ENCODE measurements at regions not wholly inside any gene's neighbourhood (a gene's known extent, or its start where the extent isn't known, plus 50 kb on each side); places are given as distances from the start of the nearest gene placed in this dataset.

DNA sequence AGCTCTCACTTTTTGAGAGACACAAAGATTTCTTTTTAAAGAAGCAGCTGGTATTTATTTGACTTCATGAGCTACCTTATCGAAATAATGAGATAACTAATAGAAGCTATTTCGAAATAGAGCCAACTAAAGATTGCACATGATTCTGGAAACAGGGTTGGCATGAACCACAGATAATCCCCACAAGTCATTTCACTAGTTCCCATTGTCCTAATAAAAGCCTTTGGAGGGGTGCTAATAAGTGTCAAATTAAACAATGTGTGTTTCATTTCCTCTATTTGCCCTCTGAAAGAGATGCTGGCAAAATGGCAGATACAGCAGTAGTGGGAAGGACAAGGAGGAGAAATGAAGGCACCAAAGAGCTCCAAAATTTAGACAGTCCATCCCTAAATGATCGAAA, 78.6 kb upstream of the RIPOR2 start:
- Mint-ChIP-seq H3K27me3 (no peaks in the 10 kb centered on the region), H3K27ac (peak overlapping the region; percentile 80), H3K4me1 (peaks cover 61% of the 10 kb centered on the region), H3K4me3 (peak overlapping the region; percentile 48), H3K9me3 (ENCODE audit: insufficient read depth) (no peaks in the 10 kb centered on the region)
- Histone ChIP-seq H3K79me2 (ENCODE audit: control insufficient read depth, insufficient read depth, low read length) (peaks cover 99% of the 10 kb centered on the region), H2AFZ (ENCODE audit: insufficient read depth, low read depth, low read length, poor library complexity, severe bottlenecking) (peak overlapping the region; percentile 15), H3K4me3 (ENCODE audit: control extremely low read depth in 1 of 5, extremely low read depth in 1 of 5, insufficient read depth in 1 of 5, low read depth in 2 of 5, low read length in 4 of 5) (no peak overlapping the region), H3K9ac (ENCODE audit: low read length) (no peak overlapping the region), H3K4me1 (ENCODE audit: control insufficient read depth in 2 of 2, insufficient read depth in 2 of 2, low read length in 2 of 2) (peaks cover 52 to 64% of the 10 kb centered on the region in 2 donors), H3K27me3 (replicated peaks in 1 of 4; ENCODE audit: control extremely low read depth in 1 of 4, control insufficient read depth in 3 of 4, insufficient read depth in 4 of 4, low read length in 3 of 4) (no peaks in the 10 kb centered on the region), H3K9me3 (ENCODE audit: control extremely low read depth in 1 of 3, control insufficient read depth in 2 of 3, insufficient read depth in 1 of 3, low read length in 2 of 3) (no peaks in the 10 kb centered on the region), H4K20me1 (ENCODE audit: control insufficient read depth, insufficient read depth, low read length, poor library complexity, severe bottlenecking) (no peaks in the 10 kb centered on the region), H3K27ac (ENCODE audit: low read length in 2 of 2) (peak overlapping the region; percentile 55 to 86), H3K36me3 (replicated peaks in 1 of 2; ENCODE audit: control extremely low read depth in 1 of 2, control insufficient read depth in 1 of 2, extremely low read depth in 1 of 2, insufficient read depth in 2 of 2, low read length in 1 of 2) (no peaks in the 10 kb centered on the region), H3K4me2 (replicated peaks; ENCODE audit: low read depth, low read length, poor library complexity, severe bottlenecking) (peak overlapping the region; percentile 36)
- intact Hi-C loops (cut with micrococcal nuclease), result loop anchor here (1.0 kb wide), 1 partner anchor 8 kb away; no protein-coding TSS in a partner anchor
- 100% methylated on average over 1 of the region's 3 CpGs for WGBS (ENCODE audit: insufficient coverage)
- TF ChIP-seq CTCF (IDR thresholded peaks at IDR 0.05) (no peak), EZH2 (IDR thresholded peaks at IDR 0.05; ENCODE audit: borderline replicate concordance, insufficient read depth, low read depth, low read length, poor library complexity, severe bottlenecking) (no peak)
- POLR2A ChIA-PET, result interaction anchor here (0.7 to 1.6 kb wide), 8 partner anchors 23 to 154 kb away, joined by 3 to 9 read pairs (median 4); partner anchors contain the start of gene RIPOR2
- CTCF ChIA-PET, result interaction anchor here (0.7 to 10.5 kb wide), 17 partner anchors 9 to 433 kb away, joined by 3 to 216 read pairs (median 5); partner anchors contain the start of gene RIPOR2
- DNase-seq (peak; percentile 36), ATAC-seq (ENCODE audit: low read depth) (no peak)

DNA sequence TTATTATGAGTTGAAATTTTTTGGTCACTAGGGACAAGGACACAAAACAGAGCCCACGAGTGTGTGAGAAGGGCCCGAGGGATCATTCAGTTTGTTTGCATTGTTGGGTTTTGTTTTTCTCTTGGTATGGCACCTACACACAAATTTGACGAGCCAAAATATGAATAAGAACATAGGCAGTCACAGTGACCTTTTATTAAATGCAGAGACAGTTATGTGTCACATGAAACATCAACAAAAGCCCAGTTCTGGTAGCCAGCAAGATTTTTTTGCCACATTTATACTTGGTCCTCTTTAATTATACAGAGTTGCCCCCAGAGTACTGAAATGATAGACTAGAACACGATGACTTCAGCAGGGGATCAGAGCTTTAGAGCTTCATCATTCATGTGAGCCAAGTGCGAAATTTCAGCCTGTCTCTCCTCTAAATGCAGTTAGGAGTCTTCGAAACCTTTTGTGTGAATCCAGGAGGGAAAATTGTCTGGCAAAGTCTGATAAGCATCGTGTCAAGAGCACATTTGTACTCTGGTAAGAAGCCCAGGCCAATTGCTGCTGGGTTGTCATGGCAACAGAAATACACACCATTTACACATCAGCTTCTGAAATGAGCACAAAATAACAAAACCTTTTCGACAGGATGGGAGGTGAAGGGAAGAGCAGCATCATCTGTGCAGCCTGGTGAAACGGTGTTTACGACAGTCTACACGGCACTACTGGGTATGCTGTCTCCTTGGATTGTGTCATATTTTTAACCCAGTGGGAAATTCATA, 79.2 kb upstream of the RIPOR2 start:
- Histone ChIP-seq H3K4me3 (ENCODE audit: control extremely low read depth in 1 of 5, extremely low read depth in 1 of 5, insufficient read depth in 1 of 5, low read depth in 2 of 5, low read length in 4 of 5) (peak overlapping the region in 1 of 5 experiments; percentile 13), H3K9me3 (ENCODE audit: control extremely low read depth in 1 of 3, control insufficient read depth in 2 of 3, insufficient read depth in 1 of 3, low read length in 2 of 3) (no peaks in the 10 kb centered on the region), H3K4me1 (ENCODE audit: control insufficient read depth in 2 of 2, insufficient read depth in 2 of 2, low read length in 2 of 2) (peaks cover 47 to 58% of the 10 kb centered on the region in 2 donors), H4K20me1 (ENCODE audit: control insufficient read depth, insufficient read depth, low read length, poor library complexity, severe bottlenecking) (no peaks in the 10 kb centered on the region), H2AFZ (ENCODE audit: insufficient read depth, low read depth, low read length, poor library complexity, severe bottlenecking) (peak overlapping the region; percentile 18), H3K79me2 (ENCODE audit: control insufficient read depth, insufficient read depth, low read length) (peaks cover 94% of the 10 kb centered on the region), H3K27ac (ENCODE audit: low read length in 2 of 2) (peak overlapping the region; percentile 55 to 86), H3K4me2 (replicated peaks; ENCODE audit: low read depth, low read length, poor library complexity, severe bottlenecking) (peak overlapping the region; percentile 36), H3K36me3 (replicated peaks in 1 of 2; ENCODE audit: control extremely low read depth in 1 of 2, control insufficient read depth in 1 of 2, extremely low read depth in 1 of 2, insufficient read depth in 2 of 2, low read length in 1 of 2) (no peaks in the 10 kb centered on the region), H3K27me3 (replicated peaks in 1 of 4; ENCODE audit: control extremely low read depth in 1 of 4, control insufficient read depth in 3 of 4, insufficient read depth in 4 of 4, low read length in 3 of 4) (no peaks in the 10 kb centered on the region), H3K9ac (ENCODE audit: low read length) (peak overlapping the region; percentile 2)
- Mint-ChIP-seq H3K27me3 (no peaks in the 10 kb centered on the region), H3K27ac (peak overlapping the region; percentile 80), H3K9me3 (ENCODE audit: insufficient read depth) (no peaks in the 10 kb centered on the region), H3K4me3 (peak overlapping the region; percentile 48), H3K4me1 (peaks cover 57% of the 10 kb centered on the region)
- CTCF ChIA-PET, result interaction anchor here (0.7 to 10.5 kb wide), 14 partner anchors 11 to 433 kb away, joined by 3 to 216 read pairs (median 6); partner anchors contain the start of gene RIPOR2
- POLR2A ChIA-PET, result interaction anchor here (0.9 to 1.6 kb wide), 7 partner anchors 23 to 155 kb away, joined by 3 to 5 read pairs (median 4); partner anchors contain the start of gene RIPOR2
- WGBS (ENCODE audit: insufficient coverage), result 72% methylated on average over 5 of the region's 11 CpGs
- TF ChIP-seq EZH2 (IDR thresholded peaks at IDR 0.05; ENCODE audit: borderline replicate concordance, insufficient read depth, low read depth, low read length, poor library complexity, severe bottlenecking), result no peak
- no peak for TF ChIP-seq CTCF (IDR thresholded peaks at IDR 0.05)
- peak; percentile 78 for DNase-seq
- intact Hi-C loops (cut with micrococcal nuclease), result loop anchor here (1.0 to 5.0 kb wide), 3 partner anchors 9 to 293 kb away; no protein-coding TSS in a partner anchor
- peak; percentile 45 for ATAC-seq (ENCODE audit: low read depth)
